ENCODE measurements at regions not wholly inside any gene's neighbourhood (a gene's known extent, or its start where the extent isn't known, plus 50 kb on each side); places are given as distances from the start of the nearest gene placed in this dataset.

- Histone ChIP-seq H3K4me2 (ENCODE audit: low read length) (no peak overlapping the region), H3K4me1 (ENCODE audit: control insufficient read depth in 1 of 2, insufficient read depth in 2 of 2, low read length in 2 of 2) (peaks cover 0 to 11% of the 10 kb centered on the region in 2 experiments; a peak in 1 of 4 replicates), H3K79me2 (ENCODE audit: insufficient read depth, low read length) (no peaks in the 10 kb centered on the region), H4K20me1 (ENCODE audit: insufficient read depth) (no peaks in the 10 kb centered on the region), H2AFZ (ENCODE audit: low read depth, low read length, poor library complexity, severe bottlenecking) (no peak overlapping the region), H3K27ac (ENCODE audit: low read depth, low read length) (no peak overlapping the region), H3K9me3 (ENCODE audit: control insufficient read depth in 1 of 2, insufficient read depth in 1 of 2, low read depth in 1 of 2, low read length in 2 of 2) (no peaks in the 10 kb centered on the region; a peak in 1 of 4 replicates), H3K9ac (ENCODE audit: low read length) (no peak overlapping the region), H3K4me3 (replicated peaks in 1 of 2; ENCODE audit: low read depth in 1 of 2, low read length in 2 of 2) (no peak overlapping the region), H3K27me3 (ENCODE audit: insufficient read depth, low read length) (no peaks in the 10 kb centered on the region), H3K36me3 (ENCODE audit: control insufficient read depth in 1 of 2, insufficient read depth in 2 of 2, low read length in 2 of 2) (no peaks in the 10 kb centered on the region), H3K9me2 (ENCODE audit: insufficient read depth) (no peaks in the 10 kb centered on the region; the same call in 1 of the 2 replicates)
- TF ChIP-seq ZBTB33 (IDR thresholded peaks at IDR 0.05; ENCODE audit: extremely low read depth, insufficient replicate concordance, low read length) = no peak
- no peak for TF ChIP-seq EZH2 (IDR thresholded peaks at IDR 0.05)
- no peak for TF ChIP-seq JUND (IDR thresholded peaks at IDR 0.05)
- no peak for TF ChIP-seq ELF1 (IDR thresholded peaks at IDR 0.05; ENCODE audit: borderline replicate concordance, low read depth)
- POLR2A ChIA-PET = no interaction called here
- ATAC-seq (no peak), DNase-seq (ENCODE audit: low read depth, low spot score) (no peak)
- BruUV-seq (replicated peaks) = no TSS peak
- CTCF ChIA-PET = no interaction called here
- RAD21 ChIA-PET (ENCODE audit: low non-redundant PET in 1 of 2, low total read pairs in 2 of 2, uncharacterized antibody in 2 of 2, unreplicated experiment in 2 of 2) = no interaction called here
- intact Hi-C loops (cut with micrococcal nuclease) = no loop called here
Measured at GRCh38 chr12:46908936-46909635, 83.3 kb upstream of the SLC38A4 start.

- CTCF ChIA-PET = no interaction called here
- ATAC-seq = no peak
- POLR2A ChIA-PET = no interaction called here
- TF ChIP-seq SRF (IDR thresholded peaks at IDR 0.05; ENCODE audit: low read depth) = no peak
- TF ChIP-seq, protein P1, sequence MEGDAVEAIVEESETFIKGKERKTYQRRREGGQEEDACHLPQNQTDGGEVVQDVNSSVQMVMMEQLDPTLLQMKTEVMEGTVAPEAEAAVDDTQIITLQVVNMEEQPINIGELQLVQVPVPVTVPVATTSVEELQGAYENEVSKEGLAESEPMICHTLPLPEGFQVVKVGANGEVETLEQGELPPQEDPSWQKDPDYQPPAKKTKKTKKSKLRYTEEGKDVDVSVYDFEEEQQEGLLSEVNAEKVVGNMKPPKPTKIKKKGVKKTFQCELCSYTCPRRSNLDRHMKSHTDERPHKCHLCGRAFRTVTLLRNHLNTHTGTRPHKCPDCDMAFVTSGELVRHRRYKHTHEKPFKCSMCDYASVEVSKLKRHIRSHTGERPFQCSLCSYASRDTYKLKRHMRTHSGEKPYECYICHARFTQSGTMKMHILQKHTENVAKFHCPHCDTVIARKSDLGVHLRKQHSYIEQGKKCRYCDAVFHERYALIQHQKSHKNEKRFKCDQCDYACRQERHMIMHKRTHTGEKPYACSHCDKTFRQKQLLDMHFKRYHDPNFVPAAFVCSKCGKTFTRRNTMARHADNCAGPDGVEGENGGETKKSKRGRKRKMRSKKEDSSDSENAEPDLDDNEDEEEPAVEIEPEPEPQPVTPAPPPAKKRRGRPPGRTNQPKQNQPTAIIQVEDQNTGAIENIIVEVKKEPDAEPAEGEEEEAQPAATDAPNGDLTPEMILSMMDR (IDR thresholded peaks at IDR 0.05 in 2 of 3, conservative IDR thresholded peaks at IDR 0.05 in 1 of 3; ENCODE audit: borderline replicate concordance in 1 of 3, insufficient read depth in 1 of 3, low read depth in 2 of 3, low read length in 2 of 3) = no peak
- no peak for TF ChIP-seq SP1 (IDR thresholded peaks at IDR 0.05; ENCODE audit: low read depth)
- TF ChIP-seq CBX3 (IDR thresholded peaks at IDR 0.05; ENCODE audit: low read depth) = no peak
- TF ChIP-seq POLR2A (IDR thresholded peaks at IDR 0.05; ENCODE audit: borderline replicate concordance, extremely low read depth, insufficient read depth, insufficient read length) = no peak
- TF ChIP-seq REST (IDR thresholded peaks at IDR 0.05; ENCODE audit: low read depth) = no peak
- no peak for TF ChIP-seq EZH2 (IDR thresholded peaks at IDR 0.05)
- no peak for TF ChIP-seq ELF1 (IDR thresholded peaks at IDR 0.05; ENCODE audit: borderline replicate concordance, low read depth)
- TF ChIP-seq EGR1 (IDR thresholded peaks at IDR 0.05; ENCODE audit: low read depth) = no peak
Measured at GRCh38 chr12:46910830-46911229, 85.0 kb upstream of the SLC38A4 start.

More at GRCh38 chr12:46910830-46911229, 85.0 kb upstream of the SLC38A4 start:
- H3K36me3 ChIP-seq (ENCODE audit: control insufficient read depth in 1 of 2, insufficient read depth in 2 of 2, low read length in 2 of 2) = no peaks in the 10 kb centered on the region
- no peak overlapping the region for H3K4me2 ChIP-seq (ENCODE audit: low read length)
- H2AFZ ChIP-seq (ENCODE audit: low read depth, low read length, poor library complexity, severe bottlenecking) = no peak overlapping the region
- no peak overlapping the region for H3K9ac ChIP-seq (ENCODE audit: low read length)
- DNase-seq (ENCODE audit: low read depth, low spot score) = no peak
- H3K9me3 ChIP-seq (ENCODE audit: control insufficient read depth in 1 of 2, insufficient read depth in 1 of 2, low read depth in 1 of 2, low read length in 2 of 2) = no peaks in the 10 kb centered on the region; a peak in 1 of 4 replicates
- H3K9me2 ChIP-seq (ENCODE audit: insufficient read depth) = no peaks in the 10 kb centered on the region; the same call in 1 of the 2 replicates
- H3K4me3 ChIP-seq (replicated peaks in 1 of 2; ENCODE audit: low read depth in 1 of 2, low read length in 2 of 2) = no peak overlapping the region
- intact Hi-C loops (cut with micrococcal nuclease) = no loop called here
- H3K27ac ChIP-seq (ENCODE audit: low read depth, low read length) = no peak overlapping the region
- RAD21 ChIA-PET (ENCODE audit: low non-redundant PET in 1 of 2, low total read pairs in 2 of 2, uncharacterized antibody in 2 of 2, unreplicated experiment in 2 of 2) = no interaction called here
- no peaks in the 10 kb centered on the region for H3K27me3 ChIP-seq (ENCODE audit: insufficient read depth, low read length)
- H3K79me2 ChIP-seq (ENCODE audit: insufficient read depth, low read length) = no peaks in the 10 kb centered on the region
- H4K20me1 ChIP-seq (ENCODE audit: insufficient read depth) = no peaks in the 10 kb centered on the region
- H3K4me1 ChIP-seq (ENCODE audit: control insufficient read depth in 1 of 2, insufficient read depth in 2 of 2, low read length in 2 of 2) = peaks cover 0 to 11% of the 10 kb centered on the region in 2 experiments; a peak in 1 of 4 replicates
- no TSS peak for BruUV-seq (replicated peaks)
